ENCODE measurements at regions not wholly inside any gene's neighbourhood (a gene's known extent, or its start where the extent isn't known, plus 50 kb on each side); places are given as distances from the start of the nearest gene placed in this dataset.

DNA sequence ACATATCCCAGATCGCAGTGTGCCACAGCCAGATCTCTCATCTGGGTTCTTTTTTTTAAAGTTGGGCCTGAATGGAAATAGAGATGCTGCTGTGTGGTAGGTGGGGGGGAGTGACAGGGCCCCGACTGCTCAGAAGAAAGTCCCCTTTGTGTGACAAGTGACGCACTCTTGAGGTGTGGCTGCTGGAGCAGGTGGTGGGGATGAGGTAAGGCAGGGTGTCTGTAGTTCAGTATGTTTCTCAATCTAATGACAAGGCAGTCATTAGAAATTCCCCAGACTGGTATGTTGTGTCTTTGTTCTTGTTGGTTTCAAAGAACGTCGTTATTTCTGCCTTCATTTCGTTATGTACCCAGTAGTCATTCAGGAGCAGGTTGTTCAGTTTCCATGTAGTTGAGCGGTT lies 128.8 kb upstream of the TACR1 start:
- TF ChIP-seq, protein P1, sequence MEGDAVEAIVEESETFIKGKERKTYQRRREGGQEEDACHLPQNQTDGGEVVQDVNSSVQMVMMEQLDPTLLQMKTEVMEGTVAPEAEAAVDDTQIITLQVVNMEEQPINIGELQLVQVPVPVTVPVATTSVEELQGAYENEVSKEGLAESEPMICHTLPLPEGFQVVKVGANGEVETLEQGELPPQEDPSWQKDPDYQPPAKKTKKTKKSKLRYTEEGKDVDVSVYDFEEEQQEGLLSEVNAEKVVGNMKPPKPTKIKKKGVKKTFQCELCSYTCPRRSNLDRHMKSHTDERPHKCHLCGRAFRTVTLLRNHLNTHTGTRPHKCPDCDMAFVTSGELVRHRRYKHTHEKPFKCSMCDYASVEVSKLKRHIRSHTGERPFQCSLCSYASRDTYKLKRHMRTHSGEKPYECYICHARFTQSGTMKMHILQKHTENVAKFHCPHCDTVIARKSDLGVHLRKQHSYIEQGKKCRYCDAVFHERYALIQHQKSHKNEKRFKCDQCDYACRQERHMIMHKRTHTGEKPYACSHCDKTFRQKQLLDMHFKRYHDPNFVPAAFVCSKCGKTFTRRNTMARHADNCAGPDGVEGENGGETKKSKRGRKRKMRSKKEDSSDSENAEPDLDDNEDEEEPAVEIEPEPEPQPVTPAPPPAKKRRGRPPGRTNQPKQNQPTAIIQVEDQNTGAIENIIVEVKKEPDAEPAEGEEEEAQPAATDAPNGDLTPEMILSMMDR (IDR thresholded peaks at IDR 0.05; ENCODE audit: control insufficient read depth, extremely low read depth, insufficient read depth) = no peak
- no peak overlapping the region for H3K4me3 ChIP-seq (ENCODE audit: low read depth, low read length)
- no peak for DNase-seq (ENCODE audit: low read depth)

DNA sequence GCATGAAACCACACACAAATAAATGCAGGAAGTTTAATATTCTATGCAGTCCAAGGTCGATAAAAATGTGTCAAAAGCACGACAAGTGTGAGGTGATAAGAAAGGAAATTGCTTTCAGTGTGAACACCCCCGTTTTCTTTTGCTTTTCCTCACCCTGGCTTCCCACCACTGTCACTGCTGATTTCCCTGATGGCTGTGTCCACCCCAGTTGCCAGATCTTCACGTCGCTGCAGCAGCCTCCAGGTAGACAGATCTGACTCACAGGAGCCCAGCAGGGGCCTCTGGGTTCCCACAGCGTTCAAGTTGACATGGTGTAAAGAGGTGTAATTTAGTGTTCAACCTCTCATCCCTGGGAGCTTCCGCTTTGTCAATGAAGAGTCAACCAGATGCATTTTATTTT lies 128.0 kb upstream of the TACR1 start:
- no peak overlapping the region for H3K4me3 ChIP-seq (ENCODE audit: low read depth, low read length)
- DNase-seq (ENCODE audit: low read depth) = no peak
- TF ChIP-seq, protein P1 (IDR thresholded peaks at IDR 0.05; ENCODE audit: control insufficient read depth, extremely low read depth, insufficient read depth) = no peak

DNA sequence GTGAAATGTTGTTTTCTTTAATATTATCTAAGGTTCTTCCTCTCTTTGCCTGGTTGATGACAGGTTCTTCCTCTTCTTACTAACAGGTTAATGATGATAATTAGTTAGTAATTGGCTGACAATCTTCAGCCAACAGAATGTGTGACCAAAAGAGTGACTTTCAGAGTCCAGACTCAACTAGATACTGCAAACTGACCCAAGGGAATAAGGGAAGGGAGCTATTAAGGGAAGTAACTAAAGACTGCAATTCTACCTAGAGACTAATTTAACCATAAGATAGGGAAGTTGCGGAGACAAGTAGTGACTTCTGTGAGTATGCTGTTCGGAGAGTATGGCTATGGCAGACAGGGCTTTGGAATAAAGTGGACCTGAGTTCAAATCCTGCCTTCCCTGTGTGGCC lies 127.3 kb upstream of the TACR1 start:
- TF ChIP-seq, protein P1 (IDR thresholded peaks at IDR 0.05; ENCODE audit: control insufficient read depth, extremely low read depth, insufficient read depth) = no peak
- DNase-seq (ENCODE audit: low read depth) = no peak
- no peak overlapping the region for H3K4me3 ChIP-seq (ENCODE audit: low read depth, low read length)

DNA sequence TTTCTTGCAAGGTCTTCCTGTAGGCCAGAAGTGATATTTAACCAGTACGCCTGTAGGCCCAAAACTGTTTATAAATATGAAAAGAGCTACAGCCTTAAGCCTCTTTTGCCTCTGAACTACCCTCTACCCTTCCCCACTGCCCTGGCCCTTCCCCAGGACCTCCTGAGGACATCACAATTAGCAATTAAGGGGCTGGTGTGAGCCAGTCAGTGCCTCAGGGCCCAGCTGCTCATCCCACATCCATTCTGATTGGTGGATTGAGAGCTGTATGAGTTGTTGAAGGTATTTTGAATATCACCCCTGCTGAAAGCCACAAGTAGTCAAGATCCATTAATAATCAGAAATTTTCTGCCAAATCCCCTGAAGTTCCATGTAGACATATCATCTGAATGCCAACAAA lies 126.3 kb upstream of the TACR1 start:
- TF ChIP-seq, protein P1 (IDR thresholded peaks at IDR 0.05; ENCODE audit: control insufficient read depth, extremely low read depth, insufficient read depth) = no peak
- DNase-seq (ENCODE audit: low read depth) = no peak
- H3K4me3 ChIP-seq (ENCODE audit: low read depth, low read length) = no peak overlapping the region

DNA sequence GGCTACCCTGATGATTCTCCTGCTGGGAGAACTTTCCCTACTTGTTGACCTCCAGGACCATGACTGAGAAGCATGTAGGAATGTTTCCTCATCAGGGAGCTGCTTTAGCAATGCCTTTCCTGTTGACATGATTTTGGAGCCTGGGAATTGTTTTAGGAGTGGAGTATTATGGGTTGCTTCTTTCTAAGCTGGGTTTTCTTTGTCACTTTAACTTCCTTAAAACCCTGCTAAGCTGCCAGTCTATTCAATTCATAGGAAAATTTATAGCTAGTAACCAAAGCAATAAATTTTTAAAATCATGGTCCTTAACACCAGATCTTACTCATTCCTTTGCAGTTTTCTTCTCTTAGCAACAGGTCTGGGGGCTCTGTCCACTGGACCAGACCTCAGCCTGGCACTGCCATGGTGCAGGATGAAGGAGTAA lies 125.6 kb upstream of the TACR1 start:
- DNase-seq (ENCODE audit: low read depth) = no peak
- no peak overlapping the region for H3K4me3 ChIP-seq (ENCODE audit: low read depth, low read length)
- TF ChIP-seq, protein P1 (IDR thresholded peaks at IDR 0.05; ENCODE audit: control insufficient read depth, extremely low read depth, insufficient read depth) = no peak

DNA sequence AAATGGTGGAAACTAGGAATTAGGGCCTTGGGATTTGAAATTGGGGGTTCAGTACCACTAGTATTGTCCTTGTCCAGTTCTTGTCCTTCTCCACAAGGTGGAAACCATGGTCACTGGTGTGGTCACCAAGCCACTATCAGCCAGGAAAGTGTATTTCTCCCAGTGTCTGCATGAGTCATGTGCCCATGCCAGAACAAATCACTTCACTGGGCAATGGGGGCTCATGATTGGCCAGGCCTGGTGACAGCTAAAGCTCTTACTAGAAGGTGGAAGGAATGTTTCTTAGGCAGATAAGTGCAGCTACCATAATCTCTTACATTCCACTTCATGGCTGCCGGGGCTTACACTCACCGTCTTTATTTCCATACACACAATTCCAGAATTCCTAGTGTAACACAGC lies 124.8 kb upstream of the TACR1 start:
- H3K4me3 ChIP-seq (ENCODE audit: low read depth, low read length) = no peak overlapping the region
- DNase-seq (ENCODE audit: low read depth) = no peak
- TF ChIP-seq, protein P1 (IDR thresholded peaks at IDR 0.05; ENCODE audit: control insufficient read depth, extremely low read depth, insufficient read depth) = no peak

DNA sequence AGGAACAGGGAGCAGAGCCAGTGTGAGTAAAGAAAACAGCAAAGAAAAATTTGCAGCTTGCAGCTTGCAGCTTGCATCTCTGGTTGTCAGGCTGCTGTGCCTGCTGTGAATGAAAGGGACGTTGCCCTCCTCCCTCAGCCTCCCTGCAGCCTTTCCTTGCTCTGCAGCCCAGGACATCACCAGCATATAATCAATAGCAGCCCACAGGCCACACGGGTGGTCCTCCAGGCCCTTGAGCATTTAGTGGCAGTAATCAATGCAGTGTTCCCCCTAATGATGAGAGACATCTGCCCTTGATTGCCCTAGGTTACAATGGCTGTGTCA lies 122.2 kb upstream of the TACR1 start:
- no peak for DNase-seq (ENCODE audit: low read depth)
- TF ChIP-seq, protein P1 (IDR thresholded peaks at IDR 0.05; ENCODE audit: control insufficient read depth, extremely low read depth, insufficient read depth) = no peak

More for the DNA sequence above, 122.2 kb upstream of the TACR1 start:
- H3K4me3 ChIP-seq (ENCODE audit: low read depth, low read length) = no peak overlapping the region

Measured in LNCaP clone FGC (cell line).